ENCODE measurements at regions not wholly inside any gene's neighbourhood (a gene's known extent, or its start where the extent isn't known, plus 50 kb on each side); places are given as distances from the start of the nearest gene placed in this dataset.

DNA sequence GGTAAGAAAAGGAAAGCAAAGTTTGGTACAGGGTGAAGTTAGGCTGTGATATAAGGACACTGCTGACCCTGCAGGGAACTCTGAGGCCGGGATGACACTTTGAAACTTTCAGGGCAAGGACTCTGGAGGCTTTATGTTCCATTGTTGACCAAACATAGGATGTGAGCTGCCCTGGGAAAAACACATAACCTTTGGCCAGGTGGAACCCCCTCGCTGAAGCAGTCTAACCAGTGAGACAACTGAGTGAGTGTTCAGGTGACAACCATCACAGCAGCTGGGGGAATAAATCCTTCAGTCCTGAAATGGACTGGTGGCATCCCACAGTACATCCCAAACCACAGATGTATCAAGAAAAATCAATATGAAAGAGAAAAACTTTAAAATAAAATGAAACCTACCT, 280.9 kb upstream of the CDH2 start:
- TF ChIP-seq POLR2A (IDR thresholded peaks at IDR 0.05; ENCODE audit: low read length) (no peak), GATA1 (IDR thresholded peaks at IDR 0.05; ENCODE audit: low read depth, low read length) (no peak)

All from erythroblast (primary cell).